H9 (cell line): ENCODE measurements at regions not wholly inside any gene's neighbourhood (a gene's known extent, or its start where the extent isn't known, plus 50 kb on each side); places are given as distances from the start of the nearest gene placed in this dataset.
"Not testable (repeated sequence)": the region's sequence is repeated elsewhere in the genome, so short reads cannot be mapped to it uniquely, and the experiment has no call there.

Experiments used
- DNase-seq: peaks from one replicate; pipeline ENCODE4 v3.0.0-alpha.2; 2017
- H2AFZ ChIP-seq: one replicate; pipeline ENCODE4 v1.6.1; 2013; ENCODE audit warnings: mild to moderate bottlenecking, low read length, control low read depth, moderate library complexity
- H2AK5ac ChIP-seq: 2 replicates; pipeline ENCODE4 v1.6.1; 2013; ENCODE audit warnings: low read length, control low read depth, mixed read lengths; ENCODE audit not compliant: insufficient read length
- H2BK120ac ChIP-seq: one replicate; pipeline ENCODE4 v1.6.1; 2013; ENCODE audit warnings: low read depth, mild to moderate bottlenecking, low read length, control low read depth, inconsistent platforms; ENCODE audit not compliant: poor library complexity, severe bottlenecking
- H2BK12ac ChIP-seq: 2 replicates; pipeline ENCODE4 v1.6.1; 2013; ENCODE audit warnings: low read length, control low read depth, mixed read lengths, low read depth; ENCODE audit not compliant: insufficient read length
- H2BK15ac ChIP-seq: 2 replicates; pipeline ENCODE4 v1.6.1; 2013; ENCODE audit warnings: low read depth, low read length, control low read depth
- H2BK20ac ChIP-seq: one replicate; pipeline ENCODE4 v1.6.1; 2013; ENCODE audit warnings: low read depth, mild to moderate bottlenecking, low read length, control low read depth, inconsistent platforms; ENCODE audit not compliant: poor library complexity, severe bottlenecking
- H2BK5ac ChIP-seq: 2 replicates; pipeline ENCODE4 v1.6.1; 2013; ENCODE audit warnings: low read length, control low read depth, mixed read lengths; ENCODE audit not compliant: insufficient read length
- H3K14ac ChIP-seq: 2 replicates; pipeline ENCODE4 v1.6.1; 2013; ENCODE audit warnings: low read length, control low read depth; ENCODE audit not compliant: insufficient read depth
- H3K18ac ChIP-seq: 2 replicates; pipeline ENCODE4 v1.6.1; 2013; ENCODE audit warnings: low read depth, mild to moderate bottlenecking, mixed read lengths, low read length, control low read depth; ENCODE audit not compliant: insufficient read length
- H3K23ac ChIP-seq: 2 replicates; pipeline ENCODE4 v1.6.1; 2013; ENCODE audit warnings: low read length, control low read depth, mixed read lengths, low read depth; ENCODE audit not compliant: insufficient read length
- H3K23me2 ChIP-seq: 2 replicates; pipeline ENCODE4 v1.6.1; 2013; ENCODE audit warnings: low read depth, mild to moderate bottlenecking, mixed read lengths, low read length, control low read depth; ENCODE audit not compliant: insufficient read length, poor library complexity, severe bottlenecking
- H3K27ac ChIP-seq: 2 replicates; pipeline ENCODE4 v1.5.1; 2013; ENCODE audit warnings: low read length, control low read depth, mixed read lengths, low read depth; ENCODE audit not compliant: insufficient read length
- H3K27me3 ChIP-seq: 2 replicates; pipeline ENCODE4 v1.6.1; 2013; ENCODE audit warnings: low read length, control low read depth, inconsistent platforms; ENCODE audit not compliant: insufficient read depth
- H3K4ac ChIP-seq: 2 replicates; pipeline ENCODE4 v1.6.1; 2013; ENCODE audit warnings: low read depth, mild to moderate bottlenecking, control low read depth, inconsistent platforms, low read length, moderate library complexity
- H3K4me1 ChIP-seq: 2 replicates; pipeline ENCODE4 v1.6.1; 2013; ENCODE audit warnings: low read length, control low read depth, inconsistent platforms; ENCODE audit not compliant: insufficient read depth
- H3K4me2 ChIP-seq: 2 replicates; pipeline ENCODE4 v1.6.1; 2013; ENCODE audit warnings: low read length, control low read depth, mixed read lengths; ENCODE audit not compliant: insufficient read length, insufficient read depth
- H3K56ac ChIP-seq: 2 replicates; pipeline ENCODE4 v1.6.1; 2013; ENCODE audit warnings: low read depth, mild to moderate bottlenecking, mixed read lengths, low read length, control low read depth; ENCODE audit not compliant: insufficient read length
- H3K79me1 ChIP-seq: 2 replicates; pipeline ENCODE4 v1.6.1; 2013; ENCODE audit warnings: low read depth, mild to moderate bottlenecking, moderate library complexity, low read length, control low read depth, inconsistent platforms; ENCODE audit not compliant: insufficient read depth, poor library complexity, severe bottlenecking
- H3K79me2 ChIP-seq: 2 replicates; pipeline ENCODE4 v1.6.1; 2013; ENCODE audit warnings: low read length, control low read depth, inconsistent platforms; ENCODE audit not compliant: insufficient read depth
- H3K9ac ChIP-seq: 2 replicates; pipeline ENCODE4 v1.6.1; 2013; ENCODE audit warnings: low read length, control low read depth, mixed read lengths; ENCODE audit not compliant: insufficient read length; ENCODE audit errors: extremely low read depth
- H3K9me3 ChIP-seq: one replicate; pipeline ENCODE4 v1.6.1; 2013; ENCODE audit warnings: low read depth, low read length, inconsistent platforms; ENCODE audit not compliant: control insufficient read depth
- H3T11ph ChIP-seq: one replicate; pipeline ENCODE4 v1.6.1; 2013; ENCODE audit warnings: mild to moderate bottlenecking, low read length, control low read depth, inconsistent platforms
- H4K20me1 ChIP-seq: one replicate; pipeline ENCODE4 v1.6.1; 2013; ENCODE audit not compliant: control insufficient read depth, insufficient read length, insufficient read depth
- H4K5ac ChIP-seq: 2 replicates; pipeline ENCODE4 v1.6.1; 2013; ENCODE audit warnings: low read depth, mild to moderate bottlenecking, mixed read lengths, low read length, control low read depth; ENCODE audit not compliant: insufficient read length
- H4K8ac ChIP-seq: replicated peaks from 2 replicates; pipeline ENCODE4 v1.6.1; 2013; ENCODE audit warnings: low read length, control low read depth, mixed read lengths, low read depth; ENCODE audit not compliant: insufficient read length
- H4K91ac ChIP-seq: 2 replicates; pipeline ENCODE4 v1.6.1; 2013; ENCODE audit warnings: low read depth, mild to moderate bottlenecking, moderate library complexity, mixed read lengths, low read length, control low read depth; ENCODE audit not compliant: insufficient read length
- H3K27ac Mint-ChIP-seq, 3 experiments: 2 replicates in 2 of 3; 3 replicates in 1 of 3; pipeline ENCODE4 v1.8.0; 2020 to 2021; ENCODE audit warnings: mixed read lengths in 3 of 3, mild to moderate bottlenecking in 1 of 3, moderate library complexity in 1 of 3
- H3K27me3 Mint-ChIP-seq: 2 replicates; pipeline ENCODE4 v1.8.0; 2021; ENCODE audit warnings: low read depth, mild to moderate bottlenecking, moderate library complexity, mixed read lengths
- H3K36me3 Mint-ChIP-seq, 3 experiments: 2 replicates in 2 of 3; 3 replicates in 1 of 3; pipeline ENCODE4 v1.8.0; 2020 to 2021; ENCODE audit warnings: low read depth in 3 of 3, mixed read lengths in 3 of 3; ENCODE audit not compliant: insufficient read depth in 1 of 3
- H3K4me1 Mint-ChIP-seq, 2 experiments: 2 replicates each; pipeline ENCODE4 v1.8.0; 2020; ENCODE audit warnings: mixed read lengths in 2 of 2
- H3K4me3 Mint-ChIP-seq, 2 experiments: 2 replicates in 1 of 2; 3 replicates in 1 of 2; pipeline ENCODE4 v1.8.0; 2020 to 2021; ENCODE audit warnings: mild to moderate bottlenecking in 2 of 2, mixed read lengths in 2 of 2, moderate library complexity in 1 of 2
- H3K9me3 Mint-ChIP-seq, 2 experiments: 2 replicates in 1 of 2; 3 replicates in 1 of 2; pipeline ENCODE4 v1.8.0; 2020; ENCODE audit warnings: mild to moderate bottlenecking in 2 of 2, mixed read lengths in 2 of 2, moderate library complexity in 1 of 2
- CTCF ChIP-seq: fragments of 200-600 bp; sonication (generic); conservative IDR thresholded peaks from 3 replicates; pipeline ENCODE4 v1.8.0; 2021; ENCODE audit warnings: antibody characterized with exemption, mild to moderate bottlenecking
- WGBS: extraction: QIAGEN DNeasy Blood & Tissue Kit; methylation state at CpG from one replicate; pipeline ENCODE4 v1.1.7; 2013; ENCODE audit warnings: missing lambda C conversion rate, low lambda C conversion rate, mixed read lengths; ENCODE audit not compliant: insufficient read length; ENCODE audit errors: extremely low coverage; 5-methylcytosine and 5-hydroxymethylcytosine counted together

GRCh38 chr4:10781805-10782204 is 97.2 kb upstream of the CLNK start:
- Histone ChIP-seq H3T11ph (no peak overlapping the region), H3K56ac (no peak overlapping the region), H3K79me1 (no peaks in the 10 kb centered on the region), H2BK120ac (no peak overlapping the region), H4K5ac (no peak overlapping the region), H3K14ac (no peak overlapping the region), H3K4ac (no peak overlapping the region), H3K4me2 (no peak overlapping the region), H3K9ac (no peak overlapping the region), H4K20me1 (no peaks in the 10 kb centered on the region), H2BK20ac (no peak overlapping the region), H3K27ac (no peak overlapping the region), H2AFZ (no peak overlapping the region), H3K9me3 (no peaks in the 10 kb centered on the region), H2AK5ac (no peak overlapping the region), H3K23ac (no peak overlapping the region), H3K18ac (no peak overlapping the region), H2BK15ac (no peak overlapping the region), H4K8ac (no peak overlapping the region), H2BK5ac (no peak overlapping the region), H4K91ac (no peak overlapping the region), H3K79me2 (no peaks in the 10 kb centered on the region), H2BK12ac (no peak overlapping the region), H3K4me1 (no peaks in the 10 kb centered on the region), H3K27me3 (no peaks in the 10 kb centered on the region), H3K23me2 (no peaks in the 10 kb centered on the region)
- peaks cover 4 to 11% (median 7%) of the 10 kb centered on the region in 3 experiments; a peak in 5 of 7 replicates for H3K36me3 Mint-ChIP-seq
- no peak overlapping the region for H3K4me3 Mint-ChIP-seq
- no peak for TF ChIP-seq CTCF
- H3K4me1 Mint-ChIP-seq: peaks cover 5 to 8% of the 10 kb centered on the region in 2 experiments
- peaks cover 7 to 15% of the 10 kb centered on the region in 2 experiments for H3K9me3 Mint-ChIP-seq
- H3K27me3 Mint-ChIP-seq: no peaks in the 10 kb centered on the region
- no peak for DNase-seq
- no CpG with 5 or more reads among the region's 5 CpGs for WGBS
- no peak overlapping the region; a peak in 1 of 7 replicates for H3K27ac Mint-ChIP-seq

- not testable (repeated sequence) for H2BK120ac ChIP-seq, H3K27ac Mint-ChIP-seq, H3K27ac ChIP-seq, H3T11ph ChIP-seq, H3K23me2 ChIP-seq, H2BK15ac ChIP-seq, H3K9me3 ChIP-seq, H3K23ac ChIP-seq, H2AK5ac ChIP-seq, H3K56ac ChIP-seq, DNase-seq, H3K4ac ChIP-seq, H2AFZ ChIP-seq, H3K79me1 ChIP-seq, H3K14ac ChIP-seq, H4K8ac ChIP-seq, H3K4me1 ChIP-seq, H2BK12ac ChIP-seq, H4K20me1 ChIP-seq, H4K91ac ChIP-seq, H3K79me2 ChIP-seq, H3K18ac ChIP-seq, H3K4me3 Mint-ChIP-seq, H3K27me3 Mint-ChIP-seq, H3K4me2 ChIP-seq, H2BK20ac ChIP-seq, H3K27me3 ChIP-seq, H3K9ac ChIP-seq, H3K4me1 Mint-ChIP-seq, H4K5ac ChIP-seq, H2BK5ac ChIP-seq
- H3K9me3 Mint-ChIP-seq: peaks cover 7 to 15% of the 10 kb centered on the region in 2 experiments
- H3K36me3 Mint-ChIP-seq: peaks cover 4 to 11% (median 7%) of the 10 kb centered on the region in 3 experiments; a peak in 5 of 7 replicates
- WGBS: no CpG with 5 or more reads among the region's 13 CpGs
Observed at GRCh38 chr4:10780803-10781202, 96.2 kb upstream of the CLNK start.
